Breast epithelium (tissue), 3 donors: ENCODE measurements at regions not wholly inside any gene's neighbourhood (a gene's known extent, or its start where the extent isn't known, plus 50 kb on each side); places are given as distances from the start of the nearest gene placed in this dataset.

Experiments
- CTCF ChIP-seq, 3 donors: fragments of 450-650 bp; IDR thresholded peaks; one replicate each; pipeline ENCODE4 v1.5.1; 2016 to 2017; ENCODE audit warnings: antibody characterized with exemption in 3 of 3, mild to moderate bottlenecking in 3 of 3, moderate library complexity in 3 of 3
- POLR2A ChIP-seq: fragments of 450-650 bp; IDR thresholded peaks from one replicate; pipeline ENCODE4 v1.6.1; 2016; ENCODE audit warnings: antibody characterized with exemption, mild to moderate bottlenecking, moderate library complexity
- POLR2AphosphoS5 ChIP-seq, 3 donors: sonication (generic); formaldehyde crosslinking; IDR thresholded peaks; one replicate each; pipeline ENCODE4 v1.6.1; 2017; ENCODE audit warnings: antibody characterized with exemption in 3 of 3

GRCh38 chr5:152514827-152515397 lies 109.8 kb upstream of the NMUR2 start:
- TF ChIP-seq POLR2AphosphoS5 (IDR thresholded peaks at IDR 0.05) (no peak), CTCF (IDR thresholded peaks at IDR 0.05) (no peak), POLR2A (no peak)
